Body of pancreas (tissue), 4 donors: ENCODE measurements at regions not wholly inside any gene's neighbourhood (a gene's known extent, or its start where the extent isn't known, plus 50 kb on each side); places are given as distances from the start of the nearest gene placed in this dataset.

ENCODE experiments used
- CTCF ChIP-seq, 7 experiments: fragments of 450-650 bp in 4 of 7; fragments of 200-600 bp in 3 of 7; sonication (generic) in 3 of 7; IDR thresholded peaks; one replicate each; pipeline ENCODE4 v1.5.1; 2016 to 2019; ENCODE audit warnings: antibody characterized with exemption in 7 of 7
- POLR2A ChIP-seq, 3 donors: fragments of 450-650 bp; IDR thresholded peaks; one replicate each; pipeline ENCODE4 v1.6.1; 2016; ENCODE audit warnings: antibody characterized with exemption in 3 of 3, mild to moderate bottlenecking in 2 of 3

- TF ChIP-seq CTCF (IDR thresholded peaks at IDR 0.05) (no peak), POLR2A (IDR thresholded peaks at IDR 0.05) (no peak)
These were observed 501.6 kb downstream of the PPARGC1A start for GRCh38 chr4:23388255-23388654.
